HepG2 (cell line): ENCODE measurements at regions not wholly inside any gene's neighbourhood (a gene's known extent, or its start where the extent isn't known, plus 50 kb on each side); places are given as distances from the start of the nearest gene placed in this dataset.

Experiments used
- CTCF ChIP-seq: sonication (generic); formaldehyde crosslinking; IDR thresholded peaks from 2 replicates; pipeline ENCODE4 v1.5.0; 2020; ENCODE audit warnings: mild to moderate bottlenecking, missing genetic modification reagents, moderate library complexity
- GTF2F1 ChIP-seq: fragments of 150-350 bp; IDR thresholded peaks from 2 replicates; pipeline ENCODE4 v1.6.1; 2014; ENCODE audit warnings: low read length
- KLF12 ChIP-seq: sonication (generic); formaldehyde crosslinking; IDR thresholded peaks from 2 replicates; pipeline ENCODE4 v1.4.0; 2020; ENCODE audit warnings: missing genetic modification reagents, borderline replicate concordance
- LCORL ChIP-seq, 2 experiments: fragments of 450-650 bp in 1 of 2; sonication (generic) in 1 of 2; formaldehyde crosslinking in 1 of 2; IDR thresholded peaks; 2 replicates each; pipeline versions ENCODE4 v1.5.0 to v1.6.1; 2017 to 2020; ENCODE audit warnings: antibody characterized with exemption in 1 of 2, missing genetic modification reagents in 1 of 2
- ZBTB7B ChIP-seq: sonication (generic); formaldehyde crosslinking; IDR thresholded peaks from 2 replicates; pipeline ENCODE4 v1.4.0; 2020; ENCODE audit warnings: missing genetic modification reagents
- ZFX ChIP-seq: sonication (generic); formaldehyde crosslinking; IDR thresholded peaks from 2 replicates; pipeline ENCODE4 v1.4.0; 2020; ENCODE audit warnings: mild to moderate bottlenecking, low read depth, missing genetic modification reagents, moderate library complexity
- ZHX1 ChIP-seq: sonication (generic); formaldehyde crosslinking; IDR thresholded peaks from 2 replicates; pipeline ENCODE4 v1.8.1; 2022; ENCODE audit warnings: low read depth, mild to moderate bottlenecking, missing genetic modification reagents
- ZMYM3 ChIP-seq: sonication (generic); formaldehyde crosslinking; IDR thresholded peaks from 2 replicates; pipeline ENCODE4 v1.5.1; 2020; ENCODE audit warnings: mild to moderate bottlenecking, missing genetic modification reagents
- ZNF639 ChIP-seq: conservative IDR thresholded peaks from 2 replicates; pipeline ENCODE4 v1.6.1; 2018; ENCODE audit warnings: missing genetic modification reagents

- TF ChIP-seq ZHX1 (CRISPR knock-in tag) (no peak), ZFX (CRISPR knock-in tag) (no peak), GTF2F1 (no peak), ZNF639 (CRISPR knock-in tag) (no peak), LCORL (IDR thresholded peaks at IDR 0.05) (no peak), LCORL (CRISPR knock-in tag; IDR thresholded peaks at IDR 0.05) (no peak), ZBTB7B (CRISPR knock-in tag) (no peak), CTCF (CRISPR knock-in tag) (no peak), ZMYM3 (CRISPR knock-in tag) (no peak), KLF12 (CRISPR knock-in tag) (no peak)
These were observed 165.5 kb upstream of the NTM start for GRCh38 chr11:131204765-131205380.
